Limb (tissue), 2 donors: ENCODE measurements at regions not wholly inside any gene's neighbourhood (a gene's known extent, or its start where the extent isn't known, plus 50 kb on each side); places are given as distances from the start of the nearest gene placed in this dataset.
"Not testable (repeated sequence)": the region's sequence is repeated elsewhere in the genome, so short reads cannot be mapped to it uniquely, and the experiment has no call there.

Experiments used
- DNase-seq, 2 donors: peaks; one replicate each; pipeline ENCODE4 v3.0.0-alpha.2; 2016; ENCODE audit errors: extremely low spot score in 2 of 2

GRCh38 chr7:98771941-98772603 is 97.7 kb downstream of the TMEM130 start:
- DNase-seq = peak in 1 of 2 donors; percentile 4

GRCh38 chr7:98774884-98775283 is 94.9 kb downstream of the TMEM130 start:
- no peak for DNase-seq

DNA sequence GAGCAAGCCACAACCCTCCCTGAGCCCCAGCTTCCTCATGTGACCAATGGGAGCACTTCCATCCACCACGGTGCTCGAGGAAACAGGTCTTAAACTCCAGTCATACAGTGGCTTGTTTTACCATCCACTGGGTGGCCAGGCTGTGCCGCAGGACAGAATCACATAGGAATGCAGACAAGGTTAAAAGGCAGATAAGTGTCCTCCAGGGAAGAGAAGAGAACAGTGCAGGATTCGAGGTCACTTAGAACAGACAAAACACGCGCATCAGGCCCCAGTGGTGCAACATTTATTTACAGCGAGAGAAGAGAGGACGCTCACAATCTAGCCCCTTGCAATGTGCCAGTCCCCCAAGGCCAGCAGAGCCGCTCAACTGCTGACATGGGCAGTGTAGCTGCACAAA is 92.8 kb downstream of the TMEM130 start:
- no peak for DNase-seq

- no peak for DNase-seq
Measured at GRCh38 chr7:98778421-98778820, 91.4 kb downstream of the TMEM130 start.

DNA sequence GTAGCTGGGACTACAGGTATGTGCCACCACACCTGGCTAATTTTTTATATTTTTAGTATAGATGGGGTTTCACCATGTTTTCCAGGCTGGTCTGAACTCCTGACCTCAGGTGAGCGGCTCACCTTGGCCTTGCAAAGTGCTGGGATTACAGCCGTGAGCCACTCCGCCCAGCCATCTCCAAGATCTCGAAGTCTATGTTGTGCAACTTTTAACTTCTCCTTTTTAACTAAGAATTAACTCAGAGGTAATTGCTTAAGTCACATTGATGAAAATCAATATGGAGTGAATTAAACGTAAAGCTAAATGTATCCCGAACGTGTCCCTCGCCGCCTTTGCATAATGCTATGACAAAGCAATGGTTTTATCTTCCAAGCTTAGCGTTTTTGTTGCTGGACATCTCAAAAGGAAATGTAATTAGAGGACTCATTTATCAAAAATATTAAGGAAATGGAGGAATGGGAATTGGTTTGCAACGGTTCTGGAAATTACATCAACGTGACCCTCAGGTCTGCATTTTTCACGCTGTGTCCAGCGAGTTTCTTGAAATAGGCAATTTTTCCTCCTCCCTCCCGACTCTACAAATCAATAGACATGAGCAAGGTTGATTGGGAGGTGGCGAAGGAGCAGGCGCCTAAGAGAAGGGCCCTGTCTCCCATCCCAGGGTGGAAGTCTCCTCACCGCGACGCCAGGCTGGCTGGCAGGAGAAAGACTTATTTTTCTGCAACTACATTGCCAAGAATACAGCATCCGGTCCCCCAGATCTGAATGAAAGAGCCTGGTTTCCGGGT is 89.8 kb downstream of the TMEM130 start:
- DNase-seq = peak in 1 of 2 donors; percentile 38

GRCh38 chr7:98784216-98784785 is 85.5 kb downstream of the TMEM130 start:
- no peak for DNase-seq

- DNase-seq = no peak
Measured at GRCh38 chr7:98785929-98786571, 83.8 kb downstream of the TMEM130 start.

GRCh38 chr7:98788966-98789365 is 80.8 kb downstream of the TMEM130 start:
- DNase-seq = no peak

- DNase-seq = not testable (repeated sequence)
Measured at GRCh38 chr7:98794453-98794852, 75.4 kb downstream of the TMEM130 start.

- DNase-seq = no peak
Measured at GRCh38 chr7:98795741-98796493, 73.9 kb downstream of the TMEM130 start.
